NCI-H1048 (cell line): ENCODE measurements at regions not wholly inside any gene's neighbourhood (a gene's known extent, or its start where the extent isn't known, plus 50 kb on each side); places are given as distances from the start of the nearest gene placed in this dataset.

Source experiments
- DNase-seq: peaks from one replicate; lab custom pipeline; 2025; lab: John Stamatoyannopoulos, UW

- DNase-seq = no peak
These were observed 650.9 kb downstream of the TLE4 start for GRCh38 chr9:80222466-80223169.

DNA sequence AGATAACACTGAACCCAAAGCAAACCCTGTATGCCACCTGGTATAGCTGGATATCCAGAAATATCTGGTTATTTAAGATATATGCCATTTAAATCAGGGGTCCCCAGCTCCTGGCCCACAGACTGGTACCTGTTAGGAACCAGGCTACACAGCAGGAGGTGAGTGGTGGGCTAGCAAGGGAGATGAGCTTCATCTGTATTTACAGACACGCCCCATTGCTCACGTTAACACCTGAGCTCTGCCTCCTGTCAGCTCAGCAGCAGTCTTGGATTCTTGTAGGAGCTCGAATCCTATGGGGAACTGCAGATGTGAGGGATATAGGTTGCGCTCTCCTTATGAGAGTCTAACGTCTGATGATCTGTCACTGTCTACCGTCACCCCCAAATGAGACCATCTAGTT lies 646.6 kb downstream of the TLE4 start:
- DNase-seq = no peak

- DNase-seq = no peak
These were observed 641.8 kb downstream of the TLE4 start for GRCh38 chr9:80213613-80214012.

GRCh38 chr9:80208696-80209095 lies 636.9 kb downstream of the TLE4 start:
- no peak for DNase-seq

GRCh38 chr9:80204054-80204453 lies 632.3 kb downstream of the TLE4 start:
- no peak for DNase-seq

GRCh38 chr9:80197661-80198060 lies 625.9 kb downstream of the TLE4 start:
- DNase-seq = no peak

- DNase-seq = no peak
These were observed 619.3 kb downstream of the TLE4 start for GRCh38 chr9:80191108-80191507.

- DNase-seq = no peak
These were observed 616.8 kb downstream of the TLE4 start for GRCh38 chr9:80188579-80188978.

DNA sequence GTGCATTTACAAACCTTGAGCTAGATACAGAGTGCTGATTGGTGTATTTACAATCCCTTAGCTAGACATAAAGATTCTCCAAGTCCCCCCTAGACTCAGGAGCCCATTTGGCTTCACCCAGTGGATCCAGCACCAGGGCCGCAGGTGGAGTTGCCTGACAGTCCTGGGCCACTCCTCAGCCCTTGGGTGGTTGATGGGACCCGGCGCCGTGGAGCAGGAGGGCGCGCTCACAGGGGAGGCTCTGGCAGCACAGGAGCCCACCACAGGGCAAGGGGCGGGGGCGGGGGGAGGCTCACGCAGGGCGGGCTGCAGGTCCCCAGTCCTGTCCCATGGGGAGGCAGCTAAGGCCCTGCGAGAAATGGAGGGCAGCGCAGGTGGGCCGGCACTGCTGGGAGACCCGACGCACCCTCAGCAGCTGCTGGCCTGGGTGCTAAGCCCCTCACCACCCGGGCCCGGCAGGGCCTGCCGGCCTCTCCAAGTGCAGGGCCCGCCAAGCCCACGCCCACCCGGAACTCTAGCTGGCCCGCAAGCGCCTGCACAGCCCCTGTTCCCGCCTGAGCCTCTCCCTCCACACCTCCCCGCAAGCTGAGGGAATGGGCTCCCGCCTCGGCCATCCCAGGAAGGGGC lies 613.5 kb downstream of the TLE4 start:
- DNase-seq = no peak

- DNase-seq = no peak
These were observed 606.2 kb downstream of the TLE4 start for GRCh38 chr9:80177949-80178480.

GRCh38 chr9:80175286-80176150 lies 603.8 kb downstream of the TLE4 start:
- DNase-seq = peak; percentile 37

GRCh38 chr9:80163889-80164288 lies 592.1 kb downstream of the TLE4 start:
- no peak for DNase-seq

GRCh38 chr9:80158554-80159170 lies 586.9 kb downstream of the TLE4 start:
- DNase-seq = no peak

DNA sequence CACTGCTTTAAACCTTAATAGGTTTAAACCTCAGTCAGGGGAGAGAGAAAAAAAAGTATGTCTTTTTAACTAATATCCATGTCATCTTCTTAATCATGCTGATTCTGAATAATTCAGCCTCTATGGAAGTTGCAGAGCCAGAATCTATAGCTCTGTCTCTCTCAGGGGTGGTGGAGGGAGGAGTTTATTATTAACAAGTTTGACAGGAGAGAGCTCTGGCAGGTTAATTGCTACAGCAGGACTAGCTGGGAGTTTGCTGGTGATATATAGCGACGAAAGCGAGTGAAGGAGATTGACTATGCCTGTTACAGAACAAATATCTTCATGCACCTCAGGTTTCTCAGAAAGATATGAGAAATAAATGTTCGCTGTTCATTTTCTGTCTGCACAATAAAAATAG lies 586.4 kb downstream of the TLE4 start:
- no peak for DNase-seq

- no peak for DNase-seq
These were observed 585.8 kb downstream of the TLE4 start for GRCh38 chr9:80157561-80157983.

DNA sequence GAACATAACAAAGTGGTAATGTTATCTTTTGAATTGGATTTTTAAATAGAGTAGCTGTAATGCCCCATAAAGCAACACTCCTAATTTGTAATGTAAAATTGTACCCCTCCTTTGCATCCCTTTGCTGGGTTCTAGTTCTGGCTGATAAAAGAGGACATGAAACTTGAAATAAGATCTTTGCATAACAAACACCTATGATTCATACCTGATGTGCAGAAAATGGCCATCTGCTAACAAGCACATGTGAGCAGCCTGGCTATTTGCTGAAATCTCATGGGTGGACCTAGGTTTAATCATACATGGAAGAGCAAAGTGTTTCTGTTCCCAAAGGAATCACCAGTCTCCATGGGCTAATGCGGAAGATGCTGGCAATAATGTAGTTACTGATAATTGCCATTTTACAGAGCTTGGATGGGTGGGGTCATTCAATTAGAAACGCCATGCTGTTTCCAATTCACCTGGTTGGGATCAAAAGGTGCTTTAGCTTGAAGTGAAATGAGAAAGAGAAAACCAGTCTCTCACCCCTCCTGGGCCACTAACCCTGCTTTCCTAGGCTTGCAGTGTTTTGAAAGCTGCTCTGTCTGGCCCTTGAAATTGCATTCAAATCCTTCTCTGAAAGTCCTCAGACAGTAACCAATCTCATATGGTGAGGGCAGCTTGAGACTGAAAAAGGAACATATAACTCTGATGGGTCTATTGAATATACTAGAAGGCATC lies 585.1 kb downstream of the TLE4 start:
- no peak for DNase-seq

DNA sequence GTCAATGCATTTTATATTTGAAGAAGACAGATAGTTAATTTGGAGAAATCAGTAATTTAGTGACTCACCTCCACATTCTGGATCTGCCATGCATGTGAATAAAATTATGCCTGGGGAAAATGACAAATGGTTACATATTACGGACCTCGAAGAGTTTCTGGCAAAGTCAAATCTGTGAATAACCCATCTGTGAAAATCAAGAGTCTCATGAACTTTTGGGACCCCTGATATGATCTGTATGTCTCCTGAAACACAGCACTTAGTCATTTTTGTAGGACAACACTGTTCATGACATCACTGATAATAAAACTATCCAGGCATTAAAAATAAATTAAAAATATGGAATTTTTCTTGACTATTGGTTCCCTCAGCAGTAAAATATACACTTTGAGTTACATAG lies 584.5 kb downstream of the TLE4 start:
- DNase-seq = no peak

- DNase-seq = no peak
These were observed 576.1 kb downstream of the TLE4 start for GRCh38 chr9:80147866-80148265.

DNA sequence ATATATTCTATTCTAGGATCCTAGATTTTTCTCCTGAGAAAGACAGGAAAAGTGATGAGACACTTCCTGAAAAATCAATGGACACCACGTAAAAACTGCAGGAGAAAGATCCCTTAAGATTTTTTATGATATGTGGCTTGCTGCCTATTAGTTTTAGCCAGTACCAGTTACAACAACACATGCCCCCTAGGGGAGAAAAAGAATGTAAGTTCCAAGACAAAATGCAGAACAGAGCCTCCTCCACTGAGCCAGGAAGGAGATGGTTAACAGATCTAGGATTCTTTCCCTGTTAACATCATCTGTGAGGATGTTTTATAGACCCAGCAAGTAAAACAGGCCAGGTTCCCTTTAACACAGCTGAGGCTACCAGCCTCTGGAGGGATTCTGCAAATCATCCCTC lies 574.7 kb downstream of the TLE4 start:
- DNase-seq = no peak

DNA sequence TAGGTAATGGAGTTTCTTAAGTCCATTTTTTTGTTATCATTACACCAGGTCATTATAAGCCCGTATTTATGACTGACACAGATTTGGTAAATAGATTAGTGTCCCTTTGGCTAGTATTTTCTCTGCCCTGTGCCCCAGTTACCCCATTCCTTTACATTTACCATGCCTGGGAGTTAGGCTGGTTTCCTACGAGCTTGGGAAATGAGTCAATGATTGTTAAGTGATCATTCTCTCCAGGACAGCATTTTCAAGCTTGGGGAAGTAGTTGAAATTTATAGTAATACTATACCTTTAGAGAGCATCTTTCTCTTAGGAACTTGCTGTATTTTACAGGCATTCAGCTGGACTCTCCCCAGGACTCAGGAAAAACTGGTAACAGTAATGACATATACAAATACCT lies 573.1 kb downstream of the TLE4 start:
- no peak for DNase-seq

- DNase-seq = no peak
These were observed 572.6 kb downstream of the TLE4 start for GRCh38 chr9:80144406-80144805.

DNA sequence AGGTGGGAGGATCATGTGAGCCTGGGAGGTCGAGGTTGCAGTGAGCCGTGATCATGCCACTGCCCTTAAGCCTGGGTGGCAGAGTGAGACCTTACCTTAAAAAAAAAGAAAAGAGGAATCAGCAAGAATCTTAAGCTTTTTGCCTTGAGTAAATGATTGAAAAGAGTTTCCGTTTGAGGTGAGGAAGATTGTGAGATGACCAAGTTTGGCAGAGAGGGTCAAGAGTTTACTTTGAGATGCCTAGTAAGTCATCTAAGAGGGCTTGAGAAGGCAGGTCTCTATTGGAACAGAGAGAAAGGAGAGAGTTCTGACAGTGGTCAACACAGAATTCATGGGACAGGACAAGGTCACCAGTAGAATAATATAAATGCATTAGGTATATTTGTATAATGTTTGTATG lies 572.1 kb downstream of the TLE4 start:
- no peak for DNase-seq
